H1 (cell line): ENCODE measurements at regions not wholly inside any gene's neighbourhood (a gene's known extent, or its start where the extent isn't known, plus 50 kb on each side); places are given as distances from the start of the nearest gene placed in this dataset.

Source experiments
- CTCF ChIA-PET: fragments of 300-600 bp; sonication (Branson Sonifier 250); formaldehyde crosslinking; loops from one replicate; lab custom pipeline; 2021; ENCODE audit not compliant: partially characterized antibody; lab: Charles Lee
- POLR2A ChIA-PET: fragments of 300-600 bp; sonication (Branson Sonifier 250); formaldehyde crosslinking; loops from one replicate; lab custom pipeline; 2021; ENCODE audit warnings: inconsistent platforms; ENCODE audit not compliant: partially characterized antibody; lab: Charles Lee
- DNase-seq, 2 experiments: peaks; one replicate each; pipeline versions ENCODE4 v3.0.0 to v3.0.0-alpha.2; 2010 to 2022; ENCODE audit warnings: low spot score in 2 of 2, low read depth in 1 of 2, mixed read lengths in 1 of 2
- FAIRE-seq: peaks from 2 replicates; lab custom pipeline; 2011; peaks lifted over from hg19 to GRCh38; lab: Jason Lieb, UNC
- H2AFZ ChIP-seq: 2 replicates; pipeline ENCODE4 v1.8.1; 2012; ENCODE audit warnings: low read length, inconsistent platforms
- H2AK5ac ChIP-seq: 2 replicates; pipeline ENCODE4 v1.6.1; 2013; ENCODE audit warnings: low read depth, low read length
- H2BK120ac ChIP-seq: replicated peaks from 2 replicates; pipeline ENCODE3; 2013; ENCODE audit warnings: low read depth, low read length, inconsistent platforms
- H2BK12ac ChIP-seq: 2 replicates; pipeline ENCODE4 v1.6.1; 2013; ENCODE audit warnings: low read depth, low read length
- H2BK15ac ChIP-seq: 2 replicates; pipeline ENCODE4 v1.6.1; 2013; ENCODE audit warnings: low read length
- H2BK20ac ChIP-seq: 2 replicates; pipeline ENCODE4 v1.6.1; 2013; ENCODE audit warnings: low read length
- H2BK5ac ChIP-seq: 2 replicates; pipeline ENCODE4 v1.6.1; 2013; ENCODE audit warnings: low read depth, low read length
- H3K14ac ChIP-seq: 2 replicates; pipeline ENCODE4 v1.6.1; 2013; ENCODE audit warnings: inconsistent platforms; ENCODE audit not compliant: insufficient read length
- H3K18ac ChIP-seq: 2 replicates; pipeline ENCODE4 v1.6.1; 2013; ENCODE audit warnings: low read length; ENCODE audit errors: extremely low read depth
- H3K23ac ChIP-seq: 2 replicates; pipeline ENCODE4 v1.6.1; 2013; ENCODE audit warnings: inconsistent platforms; ENCODE audit not compliant: insufficient read length
- H3K23me2 ChIP-seq: 2 replicates; pipeline ENCODE4 v1.6.1; 2013; ENCODE audit warnings: low read depth, low read length
- H3K27ac ChIP-seq: 2 replicates; pipeline ENCODE4 v1.6.1; 2011; ENCODE audit warnings: low read depth, low read length, inconsistent platforms
- H3K27me3 ChIP-seq, 4 experiments: replicated peaks in 1 of 4; 1 replicate in 1 of 4; 2 replicates in 3 of 4; pipeline versions ENCODE4 v1.6.1 to v1.8.1; 2011 to 2013; ENCODE audit warnings: low read length in 3 of 4, mild to moderate bottlenecking in 3 of 4, inconsistent platforms in 2 of 4, mixed read lengths in 2 of 4, moderate library complexity in 1 of 4; ENCODE audit not compliant: control insufficient read depth in 3 of 4, insufficient read depth in 3 of 4; ENCODE audit errors: extremely low read depth in 1 of 4
- H3K36me3 ChIP-seq, 4 experiments: 2 replicates each; pipeline versions ENCODE4 v1.6.1 to v1.8.1; 2011 to 2013; ENCODE audit warnings: mild to moderate bottlenecking in 4 of 4, low read length in 3 of 4, moderate library complexity in 2 of 4, control low read depth in 1 of 4, inconsistent platforms in 1 of 4; ENCODE audit not compliant: insufficient read depth in 4 of 4, control insufficient read depth in 2 of 4
- H3K4ac ChIP-seq: replicated peaks from 2 replicates; pipeline ENCODE3; 2013; ENCODE audit warnings: low read length, low read depth, mixed read lengths, inconsistent platforms; ENCODE audit not compliant: insufficient read length
- H3K4me1 ChIP-seq, 4 experiments: replicated peaks in 1 of 4; 1 replicate in 1 of 4; 2 replicates in 3 of 4; pipeline versions ENCODE4 v1.6.1 to v1.8.1; 2011 to 2013; ENCODE audit warnings: low read length in 3 of 4, inconsistent platforms in 2 of 4, mixed read lengths in 1 of 4; ENCODE audit not compliant: insufficient read depth in 4 of 4, control insufficient read depth in 3 of 4
- H3K4me2 ChIP-seq, 2 experiments: 2 replicates each; pipeline versions ENCODE4 v1.6.1 to v1.8.1; 2011 to 2013; ENCODE audit warnings: low read depth in 2 of 2, low read length in 2 of 2, control low read depth in 1 of 2, inconsistent platforms in 1 of 2, mild to moderate bottlenecking in 1 of 2; ENCODE audit not compliant: insufficient read depth in 1 of 2
- H3K4me3 ChIP-seq, 4 experiments: fragments of 200-600, 300-600 bp in 1 of 4; sonication (generic), shearing (Covaris generic), sonication (Bioruptor Twin) in 1 of 4; 2 replicates each; pipeline versions ENCODE4 v1.5.1 to v1.8.1; 2011 to 2016; ENCODE audit warnings: low read length in 4 of 4, low read depth in 3 of 4, control low read depth in 2 of 4, inconsistent platforms in 2 of 4, mild to moderate bottlenecking in 2 of 4, mixed read lengths in 1 of 4, moderate library complexity in 1 of 4; ENCODE audit not compliant: insufficient read depth in 2 of 4; ENCODE audit errors: extremely low read depth in 1 of 4
- H3K56ac ChIP-seq: replicated peaks from 2 replicates; pipeline ENCODE3; 2013; ENCODE audit warnings: low read depth, mild to moderate bottlenecking, mixed read lengths, low read length, inconsistent platforms; ENCODE audit not compliant: insufficient read length
- H3K79me1 ChIP-seq: 2 replicates; pipeline ENCODE4 v1.6.1; 2013; ENCODE audit warnings: low read depth, low read length, control low read depth
- H3K79me2 ChIP-seq, 2 experiments: 2 replicates each; pipeline versions ENCODE4 v1.6.1 to v1.8.1; 2012 to 2013; ENCODE audit warnings: low read length in 2 of 2, mild to moderate bottlenecking in 2 of 2, inconsistent platforms in 1 of 2; ENCODE audit not compliant: insufficient read depth in 2 of 2, control insufficient read depth in 1 of 2
- H3K9ac ChIP-seq, 4 experiments: replicated peaks in 1 of 4; 1 replicate in 1 of 4; 2 replicates in 3 of 4; pipeline versions ENCODE4 v1.6.1 to v1.8.1; 2011 to 2013; ENCODE audit warnings: low read depth in 3 of 4, low read length in 3 of 4, control low read depth in 2 of 4, mild to moderate bottlenecking in 2 of 4, moderate library complexity in 2 of 4, inconsistent platforms in 1 of 4; ENCODE audit errors: extremely low read depth in 1 of 4
- H3K9me3 ChIP-seq, 2 experiments: 2 replicates each; pipeline versions ENCODE4 v1.6.1 to v1.8.1; 2012 to 2013; ENCODE audit warnings: mild to moderate bottlenecking in 2 of 2, moderate library complexity in 2 of 2, control low read depth in 1 of 2, inconsistent platforms in 1 of 2, low read depth in 1 of 2, low read length in 1 of 2, mixed read lengths in 1 of 2; ENCODE audit not compliant: insufficient read depth in 2 of 2
- H4K20me1 ChIP-seq, 2 experiments: replicated peaks in 1 of 2; 2 replicates each; pipeline versions ENCODE3 to v1.8.1; 2011 to 2013; ENCODE audit warnings: inconsistent platforms in 2 of 2, low read length in 2 of 2, mild to moderate bottlenecking in 1 of 2; ENCODE audit not compliant: insufficient read depth in 2 of 2, control insufficient read depth in 1 of 2
- H4K5ac ChIP-seq: 2 replicates; pipeline ENCODE4 v1.6.1; 2013; ENCODE audit warnings: low read length, low read depth, mixed read lengths, inconsistent platforms; ENCODE audit not compliant: insufficient read length
- H4K8ac ChIP-seq: 2 replicates; pipeline ENCODE4 v1.8.0; 2013; ENCODE audit warnings: mild to moderate bottlenecking, moderate library complexity, low read length, inconsistent platforms; ENCODE audit not compliant: insufficient read depth; ENCODE audit errors: extremely low read depth
- H4K91ac ChIP-seq: replicated peaks from 2 replicates; pipeline ENCODE3; 2013; ENCODE audit warnings: low read length, mixed read lengths, inconsistent platforms; ENCODE audit not compliant: insufficient read length
- SIN3A ChIP-seq, 2 experiments: IDR thresholded peaks in 1 of 2; conservative IDR thresholded peaks in 1 of 2; 2 replicates each; pipeline ENCODE4 v1.6.1; 2011 to 2012; ENCODE audit warnings: low read length in 2 of 2, improper control_type of control experiment in 1 of 2, low read depth in 1 of 2, mild to moderate bottlenecking in 1 of 2
- TEAD4 ChIP-seq: IDR thresholded peaks from 2 replicates; pipeline ENCODE4 v1.6.1; 2012; ENCODE audit warnings: low read depth, low read length, inconsistent platforms, mixed read lengths
- WGBS, 2 experiments: shearing (Covaris generic) in 1 of 2; methylation state at CpG; one replicate each; pipeline versions ENCODE4 v1.1.6 to v1.1.7; 2013 to 2015; ENCODE audit warnings: low lambda C conversion rate in 2 of 2, mixed read lengths in 2 of 2, inconsistent platforms in 1 of 2, low coverage in 1 of 2, missing lambda C conversion rate in 1 of 2; ENCODE audit not compliant: insufficient replicate concordance in 2 of 2, insufficient coverage in 1 of 2, insufficient read length in 1 of 2; ENCODE audit errors: extremely low coverage in 1 of 2, missing lambda C conversion rate in 1 of 2; 5-methylcytosine and 5-hydroxymethylcytosine counted together

DNA sequence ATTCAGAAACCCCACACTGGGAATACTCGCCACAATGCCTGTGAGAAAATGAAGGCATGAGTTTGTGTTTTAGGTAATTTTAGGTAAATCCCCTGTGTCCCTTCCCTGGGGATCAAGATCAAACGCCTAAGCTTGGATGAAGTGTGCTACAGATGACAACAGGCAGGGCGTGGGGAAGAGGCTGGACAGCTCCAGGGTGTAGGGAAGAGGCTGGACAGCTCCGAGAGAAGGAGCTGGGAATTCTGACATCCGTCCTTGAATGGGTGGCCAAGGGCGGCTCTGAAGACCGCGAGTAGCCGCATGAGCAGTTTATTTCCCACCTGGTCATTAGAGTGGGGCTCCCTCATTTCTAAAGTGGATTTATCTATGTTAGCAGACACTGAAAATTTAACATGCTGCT lies 109.7 kb downstream of the RAMP3 start:
- Histone ChIP-seq H2BK15ac (no peak overlapping the region), H3K14ac (no peak overlapping the region), H3K9ac (no peak overlapping the region), H3K9me3 (no peaks in the 10 kb centered on the region; a peak in 1 of 4 replicates), H3K79me1 (no peaks in the 10 kb centered on the region), H4K20me1 (no peaks in the 10 kb centered on the region), H3K27ac (no peak overlapping the region), H2AK5ac (no peak overlapping the region), H3K4me3 (no peak overlapping the region), H3K79me2 (no peaks in the 10 kb centered on the region), H2BK120ac (no peak overlapping the region), H3K4me2 (no peak overlapping the region), H2BK5ac (no peak overlapping the region), H3K23me2 (no peaks in the 10 kb centered on the region), H3K23ac (no peak overlapping the region), H3K56ac (no peak overlapping the region), H2BK20ac (no peak overlapping the region), H3K18ac (no peak overlapping the region), H3K36me3 (no peaks in the 10 kb centered on the region), H3K4ac (no peak overlapping the region), H4K8ac (no peak overlapping the region), H2AFZ (no peak overlapping the region), H3K27me3 (no peaks in the 10 kb centered on the region), H2BK12ac (no peak overlapping the region), H4K91ac (no peak overlapping the region), H4K5ac (no peak overlapping the region), H3K4me1 (no peaks in the 10 kb centered on the region)
- ChIA-PET POLR2A (no interaction called here), CTCF (interaction anchor here (0.8 to 1.1 kb wide), 2 partner anchors 49 to 76 kb away, joined by 3 read pairs; no protein-coding TSS in a partner anchor)
- no peak for FAIRE-seq
- TF ChIP-seq TEAD4 (no peak), SIN3A (conservative IDR thresholded peaks at IDR 0.05 in 1 of 2, IDR thresholded peaks at IDR 0.05 in 1 of 2; ENCODE audit: low read depth in 1 of 2, low read length in 2 of 2) (peak; percentile 78 to 87)
- 76% methylated on average over 8 of the region's 9 CpGs; no CpG with 5 or more reads in 1 of the 2 experiments for WGBS, 2 experiments
- no peak for DNase-seq
